Bronchial epithelial cell (primary cell): ENCODE measurements at regions not wholly inside any gene's neighbourhood (a gene's known extent, or its start where the extent isn't known, plus 50 kb on each side); places are given as distances from the start of the nearest gene placed in this dataset.

Experiments used
- DNase-seq: peaks from one replicate; pipeline ENCODE4 v3.0.0-alpha.2; 2010; ENCODE audit warnings: low read depth
- FAIRE-seq: peaks from 2 replicates; lab custom pipeline; 2011; peaks lifted over from hg19 to GRCh38; lab: Jason Lieb, UNC
- H3K27me3 ChIP-seq: 2 replicates; pipeline ENCODE4 v1.5.1; 2011; ENCODE audit warnings: low read length; ENCODE audit not compliant: control insufficient read depth, insufficient read depth
- H3K36me3 ChIP-seq: 2 replicates; pipeline ENCODE4 v1.5.1; 2011; ENCODE audit warnings: low read length; ENCODE audit not compliant: control insufficient read depth, insufficient read depth
- H3K4me3 ChIP-seq: 2 replicates; pipeline ENCODE4 v1.5.1; 2011; ENCODE audit warnings: mild to moderate bottlenecking, low read depth, low read length, control low read depth
- TF ChIP-seq, protein P1 (sequence below): IDR thresholded peaks from 2 replicates; pipeline ENCODE4 v1.5.1; 2011; ENCODE audit warnings: mild to moderate bottlenecking, moderate library complexity, low read length, control low read depth, inconsistent platforms; ENCODE audit not compliant: insufficient read depth, severe bottlenecking

DNA sequence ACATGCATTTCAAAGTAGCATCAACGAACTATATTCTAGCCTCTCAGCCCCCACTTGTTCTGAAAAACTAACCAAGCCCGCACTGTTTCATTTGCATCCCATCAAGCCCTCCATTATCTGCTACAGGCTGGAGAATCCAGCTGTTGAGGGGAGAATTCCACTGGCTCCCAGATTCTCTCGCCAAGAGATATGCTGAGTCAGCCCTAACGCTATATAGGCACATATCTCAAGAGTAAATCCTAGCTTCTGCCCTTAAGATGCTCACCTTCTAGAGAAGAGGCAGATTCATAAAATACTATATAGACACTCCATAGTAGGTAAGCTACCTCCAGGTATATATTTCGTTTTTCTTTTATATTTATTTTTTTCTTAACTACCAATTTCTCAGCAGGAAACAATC, 266.4 kb upstream of the TARS1 start:
- Histone ChIP-seq H3K27me3 (no peaks in the 10 kb centered on the region), H3K36me3 (no peaks in the 10 kb centered on the region), H3K4me3 (no peak overlapping the region)
- DNase-seq (no peak), FAIRE-seq (no peak)
- TF ChIP-seq, protein P1, sequence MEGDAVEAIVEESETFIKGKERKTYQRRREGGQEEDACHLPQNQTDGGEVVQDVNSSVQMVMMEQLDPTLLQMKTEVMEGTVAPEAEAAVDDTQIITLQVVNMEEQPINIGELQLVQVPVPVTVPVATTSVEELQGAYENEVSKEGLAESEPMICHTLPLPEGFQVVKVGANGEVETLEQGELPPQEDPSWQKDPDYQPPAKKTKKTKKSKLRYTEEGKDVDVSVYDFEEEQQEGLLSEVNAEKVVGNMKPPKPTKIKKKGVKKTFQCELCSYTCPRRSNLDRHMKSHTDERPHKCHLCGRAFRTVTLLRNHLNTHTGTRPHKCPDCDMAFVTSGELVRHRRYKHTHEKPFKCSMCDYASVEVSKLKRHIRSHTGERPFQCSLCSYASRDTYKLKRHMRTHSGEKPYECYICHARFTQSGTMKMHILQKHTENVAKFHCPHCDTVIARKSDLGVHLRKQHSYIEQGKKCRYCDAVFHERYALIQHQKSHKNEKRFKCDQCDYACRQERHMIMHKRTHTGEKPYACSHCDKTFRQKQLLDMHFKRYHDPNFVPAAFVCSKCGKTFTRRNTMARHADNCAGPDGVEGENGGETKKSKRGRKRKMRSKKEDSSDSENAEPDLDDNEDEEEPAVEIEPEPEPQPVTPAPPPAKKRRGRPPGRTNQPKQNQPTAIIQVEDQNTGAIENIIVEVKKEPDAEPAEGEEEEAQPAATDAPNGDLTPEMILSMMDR = no peak

GRCh38 chr5:33179301-33179700, 261.5 kb upstream of the TARS1 start:
- no peak for FAIRE-seq
- no peaks in the 10 kb centered on the region for H3K36me3 ChIP-seq
- DNase-seq = peak; percentile 27
- H3K27me3 ChIP-seq = no peaks in the 10 kb centered on the region
- no peak overlapping the region for H3K4me3 ChIP-seq
- TF ChIP-seq, protein P1 = no peak

- H3K36me3 ChIP-seq = no peaks in the 10 kb centered on the region
- H3K4me3 ChIP-seq = no peak overlapping the region
- TF ChIP-seq, protein P1 = peak; percentile 19
- DNase-seq (peak; percentile 57), FAIRE-seq (no peak)
- H3K27me3 ChIP-seq = no peaks in the 10 kb centered on the region
Measured at GRCh38 chr5:33180900-33181299, 259.9 kb upstream of the TARS1 start.

DNA sequence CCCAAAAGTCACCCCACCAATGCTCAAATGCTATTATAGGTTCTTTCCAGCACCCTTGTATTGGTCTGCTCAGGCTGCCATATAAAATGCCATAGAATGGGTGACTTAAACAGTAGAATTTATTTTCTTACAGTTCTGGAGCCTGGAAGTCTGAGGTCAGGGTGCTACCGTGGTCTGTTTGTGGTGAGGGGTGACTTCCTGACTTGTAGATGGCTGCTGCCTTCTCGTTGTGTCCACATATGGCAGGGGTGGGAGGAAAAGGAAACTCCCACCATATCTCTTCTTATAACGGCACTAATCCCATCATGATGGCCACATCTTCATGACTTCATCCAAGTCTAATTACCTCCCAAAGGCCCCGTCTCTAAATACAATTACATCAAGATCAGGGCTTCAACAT, 257.8 kb upstream of the TARS1 start:
- FAIRE-seq = no peak
- DNase-seq = no peak
- TF ChIP-seq, protein P1 = no peak
- Histone ChIP-seq H3K4me3 (no peak overlapping the region), H3K36me3 (no peaks in the 10 kb centered on the region), H3K27me3 (no peaks in the 10 kb centered on the region)

DNA sequence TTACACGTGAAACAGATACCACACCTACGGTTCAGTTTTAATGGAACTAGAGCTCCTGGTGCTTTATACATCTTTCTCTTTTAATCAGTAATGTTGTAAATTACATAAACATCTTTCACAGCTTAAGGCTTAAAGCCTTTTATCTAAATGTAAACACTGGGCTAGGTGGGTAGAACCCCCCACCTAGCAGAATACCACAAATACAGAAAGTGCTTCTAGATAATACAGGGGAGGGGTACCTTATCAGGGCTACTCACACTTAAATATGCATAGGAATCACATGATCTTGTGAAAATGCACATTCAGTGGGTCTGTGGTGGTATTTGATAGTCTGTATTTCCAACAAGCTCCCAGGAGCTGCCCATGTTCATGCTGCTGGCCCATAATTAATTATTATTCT, 256.4 kb upstream of the TARS1 start:
- DNase-seq (no peak), FAIRE-seq (no peak)
- Histone ChIP-seq H3K36me3 (no peaks in the 10 kb centered on the region), H3K4me3 (no peak overlapping the region), H3K27me3 (no peaks in the 10 kb centered on the region)
- TF ChIP-seq, protein P1 = no peak

- no peak for DNase-seq
- TF ChIP-seq, protein P1 = no peak
- no peak overlapping the region for H3K4me3 ChIP-seq
- H3K27me3 ChIP-seq = no peaks in the 10 kb centered on the region
- H3K36me3 ChIP-seq = no peaks in the 10 kb centered on the region
- FAIRE-seq = no peak
Measured at GRCh38 chr5:33188089-33188488, 252.7 kb upstream of the TARS1 start.
